Esophagus squamous epithelium (tissue), 5 donors: ENCODE measurements at regions not wholly inside any gene's neighbourhood (a gene's known extent, or its start where the extent isn't known, plus 50 kb on each side); places are given as distances from the start of the nearest gene placed in this dataset.

Source experiments
- DNase-seq: peaks from one replicate; lab custom pipeline; 2025; lab: John Stamatoyannopoulos, UW
- H3K27ac ChIP-seq, 4 donors: fragments of 200-600 bp; sonication (generic); one replicate each; pipeline ENCODE4 v1.5.1; 2016 to 2019; ENCODE audit warnings: mild to moderate bottlenecking in 1 of 4
- H3K27me3 ChIP-seq, 4 donors: fragments of 200-600 bp; sonication (generic); 1 replicate in 3 of 4; 2 replicates in 1 of 4; pipeline versions ENCODE4 v1.5.1 to v1.6.0; 2017 to 2021; ENCODE audit warnings: antibody characterized with exemption in 1 of 4
- H3K36me3 ChIP-seq, 3 donors: fragments of 200-600 bp; sonication (generic); one replicate each; pipeline ENCODE4 v1.5.1; 2016 to 2019
- H3K4me1 ChIP-seq, 3 donors: fragments of 200-600 bp; sonication (generic); one replicate each; pipeline ENCODE4 v1.5.1; 2017 to 2019
- H3K4me3 ChIP-seq, 4 donors: fragments of 200-600 bp; sonication (generic); 1 replicate in 3 of 4; 2 replicates in 1 of 4; pipeline ENCODE4 v1.5.1; 2016 to 2019; ENCODE audit warnings: mild to moderate bottlenecking in 2 of 4, moderate library complexity in 1 of 4
- H3K9me3 ChIP-seq, 3 donors: fragments of 200-600 bp; sonication (generic); one replicate each; pipeline ENCODE4 v1.5.1; 2016 to 2019
- CTCF ChIP-seq, 6 experiments: fragments of 450-650 bp in 4 of 6; fragments of 200-600 bp in 2 of 6; sonication (generic) in 2 of 6; IDR thresholded peaks; one replicate each; pipeline ENCODE4 v1.5.1; 2016 to 2019; ENCODE audit warnings: antibody characterized with exemption in 6 of 6, mild to moderate bottlenecking in 4 of 6, moderate library complexity in 4 of 6
- POLR2A ChIP-seq, 4 donors: fragments of 450-650 bp; IDR thresholded peaks; one replicate each; pipeline ENCODE4 v1.6.1; 2017; ENCODE audit warnings: antibody characterized with exemption in 4 of 4, mild to moderate bottlenecking in 4 of 4, moderate library complexity in 3 of 4
- WGBS, 2 donors: methylation state at CpG; one replicate each; pipeline ENCODE4 v1.1.5; 2018; 5-methylcytosine and 5-hydroxymethylcytosine counted together
- intact Hi-C: fragments of 100-400 bp; cut with DNase I; formaldehyde crosslinking; loops from one replicate; pipeline ENCODE4 v1.15.0; 2022
- donor health status: DM: yes; HTN: yes; CAD: no.

DNA sequence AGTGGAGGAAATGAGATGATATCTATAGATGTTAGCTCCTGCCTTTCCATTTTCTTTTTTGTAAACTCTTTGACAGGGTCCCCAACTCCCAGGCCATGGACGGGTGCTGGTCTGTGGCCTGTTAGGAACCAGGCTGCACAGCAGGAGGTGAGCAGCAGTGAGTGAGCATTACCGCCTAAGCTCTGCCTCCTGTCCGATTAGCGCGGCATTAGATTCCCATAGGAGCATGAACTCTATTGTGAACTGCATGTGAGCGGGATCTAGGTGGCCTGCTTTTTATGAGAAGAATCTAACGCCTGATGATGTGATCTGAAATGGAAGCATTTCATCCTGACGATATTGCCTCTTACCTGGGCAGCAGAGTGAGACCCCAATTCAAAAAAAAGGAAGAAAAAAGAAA is 56.8 kb upstream of the CHD2 start:
- intact Hi-C loops, result no loop called here
- Histone ChIP-seq H3K4me3 (no peak overlapping the region), H3K36me3 (no peaks in the 10 kb centered on the region), H3K4me1 (peaks cover 0 to 33% (median 14%) of the 10 kb centered on the region in 3 donors), H3K27ac (no peak overlapping the region), H3K27me3 (no peaks in the 10 kb centered on the region), H3K9me3 (no peaks in the 10 kb centered on the region)
- 94 to 97% methylated on average over 8 of the region's 8 CpGs for WGBS, 2 donors
- no peak for DNase-seq
- TF ChIP-seq POLR2A (IDR thresholded peaks at IDR 0.05), result no peak
- no peak for TF ChIP-seq CTCF (IDR thresholded peaks at IDR 0.05)

DNA sequence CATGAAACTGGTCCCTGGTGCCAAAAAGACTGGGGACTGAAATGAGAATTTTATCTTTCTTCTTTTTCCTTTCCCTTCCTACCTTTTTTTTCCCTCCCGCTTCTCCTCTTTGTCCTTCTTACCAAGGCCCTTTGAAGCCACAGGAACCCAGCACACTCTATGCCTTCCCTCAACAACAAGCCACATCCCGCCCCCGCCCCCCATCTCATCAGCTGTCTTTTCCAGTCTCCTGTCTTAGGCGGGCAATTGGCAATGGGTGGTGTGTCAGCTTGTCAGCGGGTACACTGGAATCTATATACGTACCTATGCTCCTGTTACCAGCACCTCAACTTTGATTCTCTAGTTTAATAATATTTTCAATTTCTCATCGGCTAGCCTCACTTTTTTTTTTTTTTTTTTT is 56.3 kb upstream of the CHD2 start:
- Histone ChIP-seq H3K4me3 (no peak overlapping the region), H3K27ac (no peak overlapping the region), H3K4me1 (peaks cover 0 to 33% (median 14%) of the 10 kb centered on the region in 3 donors), H3K27me3 (no peaks in the 10 kb centered on the region), H3K9me3 (no peaks in the 10 kb centered on the region), H3K36me3 (no peaks in the 10 kb centered on the region)
- intact Hi-C loops, result no loop called here
- DNase-seq, result no peak
- TF ChIP-seq CTCF (IDR thresholded peaks at IDR 0.05) (no peak), POLR2A (IDR thresholded peaks at IDR 0.05) (no peak)
- 89 to 93% methylated on average over 7 of the region's 7 CpGs for WGBS, 2 donors

DNA sequence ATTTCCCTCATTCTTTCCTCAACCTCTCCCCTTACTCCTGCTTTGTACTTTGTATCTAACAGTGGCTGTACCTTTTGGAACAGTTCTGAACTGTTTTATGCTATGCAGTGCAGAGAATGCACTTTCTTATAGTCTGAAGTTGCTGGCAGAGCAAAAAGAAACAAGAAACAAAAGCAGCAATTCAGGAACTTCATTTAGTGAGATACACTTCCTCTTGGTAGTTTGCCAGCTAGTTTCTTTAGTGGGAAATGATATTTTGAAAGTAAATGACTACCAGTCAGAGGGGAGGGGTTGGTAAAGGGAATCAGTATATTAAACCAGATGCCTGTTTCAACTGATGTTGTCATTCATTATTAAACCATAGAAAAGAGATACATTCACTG is 55.0 kb upstream of the CHD2 start:
- H3K27me3 ChIP-seq, result no peaks in the 10 kb centered on the region
- DNase-seq, result no peak
- intact Hi-C loops, result no loop called here
- H3K4me3 ChIP-seq, result no peak overlapping the region
- no peaks in the 10 kb centered on the region for H3K36me3 ChIP-seq
- no peaks in the 10 kb centered on the region for H3K9me3 ChIP-seq
- TF ChIP-seq POLR2A (IDR thresholded peaks at IDR 0.05) (peak in 1 of 4 donors; percentile 6), CTCF (IDR thresholded peaks at IDR 0.05) (no peak)
- H3K4me1 ChIP-seq, result peaks cover 0 to 26% (median 14%) of the 10 kb centered on the region in 3 donors
- peak overlapping the region; percentile 59 to 80 (median 68) for H3K27ac ChIP-seq

GRCh38 chr15:92846741-92847140 is 53.4 kb upstream of the CHD2 start:
- Histone ChIP-seq H3K4me1 (peaks cover 0 to 22% (median 14%) of the 10 kb centered on the region in 3 donors), H3K9me3 (no peaks in the 10 kb centered on the region), H3K4me3 (no peak overlapping the region), H3K27me3 (no peaks in the 10 kb centered on the region), H3K36me3 (no peaks in the 10 kb centered on the region), H3K27ac (no peak overlapping the region)
- intact Hi-C loops, result no loop called here
- TF ChIP-seq CTCF (IDR thresholded peaks at IDR 0.05) (no peak), POLR2A (IDR thresholded peaks at IDR 0.05) (no peak)
- WGBS, 2 donors, result 83 to 89% methylated on average over 1 of the region's 1 CpG
- no peak for DNase-seq

GRCh38 chr15:92847841-92848240 is 52.3 kb upstream of the CHD2 start:
- no peak overlapping the region for H3K27ac ChIP-seq
- H3K4me1 ChIP-seq, result peaks cover 0 to 22% (median 14%) of the 10 kb centered on the region in 3 donors
- intact Hi-C loops, result no loop called here
- H3K36me3 ChIP-seq, result no peaks in the 10 kb centered on the region
- no peak for TF ChIP-seq POLR2A (IDR thresholded peaks at IDR 0.05)
- TF ChIP-seq CTCF (IDR thresholded peaks at IDR 0.05), result no peak
- DNase-seq, result no peak
- 88 to 96% methylated on average over 5 of the region's 5 CpGs for WGBS, 2 donors
- H3K4me3 ChIP-seq, result no peak overlapping the region
- no peaks in the 10 kb centered on the region for H3K9me3 ChIP-seq
- H3K27me3 ChIP-seq, result no peaks in the 10 kb centered on the region
